ENCODE measurements at regions not wholly inside any gene's neighbourhood (a gene's known extent, or its start where the extent isn't known, plus 50 kb on each side); places are given as distances from the start of the nearest gene placed in this dataset.
"Not testable (repeated sequence)": the region's sequence is repeated elsewhere in the genome, so short reads cannot be mapped to it uniquely, and the experiment has no call there.

- DNase-seq: no peak
These were observed 1187.8 kb downstream of the TECRL start for GRCh38 chr4:63221477-63221876.

GRCh38 chr4:63218856-63219255 lies 1190.4 kb downstream of the TECRL start:
- DNase-seq: no peak

- DNase-seq: no peak
These were observed 1195.2 kb downstream of the TECRL start for GRCh38 chr4:63214076-63214475.

- no peak for DNase-seq
These were observed 1197.3 kb downstream of the TECRL start for GRCh38 chr4:63211776-63212479.

- DNase-seq: no peak
These were observed 1197.9 kb downstream of the TECRL start for GRCh38 chr4:63211375-63211774.

GRCh38 chr4:63193029-63193428 lies 1216.2 kb downstream of the TECRL start:
- DNase-seq: not testable (repeated sequence)

- no peak for DNase-seq
These were observed 1237.9 kb downstream of the TECRL start for GRCh38 chr4:63171341-63171740.

- no peak for DNase-seq
These were observed 1238.3 kb downstream of the TECRL start for GRCh38 chr4:63170923-63171322.

- DNase-seq: no peak
These were observed 1239.4 kb downstream of the TECRL start for GRCh38 chr4:63169836-63170235.

GRCh38 chr4:63155561-63155960 lies 1253.7 kb downstream of the TECRL start:
- no peak for DNase-seq

GRCh38 chr4:63123441-63123840 lies 1285.8 kb downstream of the TECRL start:
- DNase-seq: no peak

- DNase-seq: no peak
These were observed 1286.3 kb downstream of the TECRL start for GRCh38 chr4:63122955-63123354.

- no peak for DNase-seq
These were observed 1302.7 kb downstream of the TECRL start for GRCh38 chr4:63106600-63106999.

- DNase-seq: no peak
These were observed 1303.4 kb downstream of the TECRL start for GRCh38 chr4:63105839-63106238.

- DNase-seq: no peak
These were observed 1318.6 kb downstream of the TECRL start for GRCh38 chr4:63090641-63091040.

- DNase-seq: no peak
These were observed 1324.2 kb downstream of the TECRL start for GRCh38 chr4:63085091-63085490.

- no peak for DNase-seq
These were observed 1328.3 kb downstream of the TECRL start for GRCh38 chr4:63080934-63081333.

GRCh38 chr4:63063760-63064159 lies 1345.5 kb downstream of the TECRL start:
- no peak for DNase-seq

GRCh38 chr4:63062891-63063290 lies 1346.4 kb downstream of the TECRL start:
- DNase-seq: not testable (repeated sequence)

GRCh38 chr4:63049726-63050125 lies 1359.5 kb downstream of the TECRL start:
- no peak for DNase-seq

GRCh38 chr4:63049278-63049677 lies 1360.0 kb downstream of the TECRL start:
- DNase-seq: no peak

GRCh38 chr4:63036159-63036866 lies 1372.9 kb downstream of the TECRL start:
- no peak for DNase-seq

GRCh38 chr4:63029380-63029779 lies 1379.9 kb downstream of the TECRL start:
- DNase-seq: no peak

- no peak for DNase-seq
These were observed 1388.6 kb downstream of the TECRL start for GRCh38 chr4:63020661-63021060.

- no peak for DNase-seq
These were observed 1392.0 kb downstream of the TECRL start for GRCh38 chr4:63017300-63017699.
